Adrenal gland (tissue), 5 donors: ENCODE measurements at regions not wholly inside any gene's neighbourhood (a gene's known extent, or its start where the extent isn't known, plus 50 kb on each side); places are given as distances from the start of the nearest gene placed in this dataset.
"Not testable (repeated sequence)": the region's sequence is repeated elsewhere in the genome, so short reads cannot be mapped to it uniquely, and the experiment has no call there.

Source experiments
- CTCF ChIP-seq, 6 experiments: fragments of 450-650 bp in 4 of 6; fragments of 200-600 bp in 2 of 6; sonication (generic) in 1 of 6; IDR thresholded peaks; 1 replicate in 5 of 6; 2 replicates in 1 of 6; pipeline versions ENCODE4 v1.5.1 to v1.8.0; 2016 to 2021; ENCODE audit warnings: antibody characterized with exemption in 6 of 6, mild to moderate bottlenecking in 2 of 6, moderate library complexity in 1 of 6
- POLR2A ChIP-seq, 2 donors: fragments of 450-650 bp; IDR thresholded peaks; one replicate each; pipeline ENCODE4 v1.6.1; 2017; ENCODE audit warnings: antibody characterized with exemption in 2 of 2, mild to moderate bottlenecking in 2 of 2, moderate library complexity in 1 of 2
- donor health status: DM: no; HTN: no; CAD: no.

GRCh38 chr9:20235206-20235605 lies 387.1 kb downstream of the MLLT3 start:
- not testable (repeated sequence) for TF ChIP-seq POLR2A, CTCF (IDR thresholded peaks at IDR 0.05)
